GM12873 (cell line): ENCODE measurements at regions not wholly inside any gene's neighbourhood (a gene's known extent, or its start where the extent isn't known, plus 50 kb on each side); places are given as distances from the start of the nearest gene placed in this dataset.

ENCODE experiments used
- CTCF ChIP-seq: IDR thresholded peaks from 2 replicates; pipeline ENCODE4 v1.5.1; 2012; ENCODE audit warnings: low read depth, mild to moderate bottlenecking, moderate library complexity, low read length, control low read depth; ENCODE audit not compliant: insufficient read depth; ENCODE audit errors: missing control alignments

- TF ChIP-seq CTCF = no peak
Measured at GRCh38 chr10:36302086-36302485, 660.0 kb upstream of the FZD8 start.

- TF ChIP-seq CTCF = no peak
Measured at GRCh38 chr10:36301539-36301938, 659.4 kb upstream of the FZD8 start.

GRCh38 chr10:36301139-36301538 is 659.0 kb upstream of the FZD8 start:
- TF ChIP-seq CTCF = no peak

GRCh38 chr10:36283827-36284226 is 641.7 kb upstream of the FZD8 start:
- TF ChIP-seq CTCF = no peak

- TF ChIP-seq CTCF = no peak
Measured at GRCh38 chr10:36281831-36282331, 639.8 kb upstream of the FZD8 start.

- TF ChIP-seq CTCF = no peak
Measured at GRCh38 chr10:36280890-36281499, 638.9 kb upstream of the FZD8 start.

- TF ChIP-seq CTCF = no peak
Measured at GRCh38 chr10:36280321-36280741, 638.2 kb upstream of the FZD8 start.

- no peak for TF ChIP-seq CTCF
Measured at GRCh38 chr10:36278176-36278575, 636.1 kb upstream of the FZD8 start.
